Keratinocyte (primary cell): ENCODE measurements at regions not wholly inside any gene's neighbourhood (a gene's known extent, or its start where the extent isn't known, plus 50 kb on each side); places are given as distances from the start of the nearest gene placed in this dataset.

Source experiments
- DNase-seq: peaks from one replicate; pipeline ENCODE4 v3.0.0-alpha.2; 2011; ENCODE audit warnings: low read depth, missing footprints, low spot score
- FAIRE-seq: peaks from 2 replicates; lab custom pipeline; 2011; peaks lifted over from hg19 to GRCh38; lab: Jason Lieb, UNC
- H2AFZ ChIP-seq: 2 replicates; pipeline ENCODE4 v1.6.0; 2012; ENCODE audit warnings: low read length, control low read depth, inconsistent platforms; ENCODE audit not compliant: control insufficient read depth
- H3K27ac ChIP-seq: 2 replicates; pipeline ENCODE4 v1.5.1; 2011; ENCODE audit warnings: low read length; ENCODE audit not compliant: control insufficient read depth, insufficient read depth
- H3K27me3 ChIP-seq: 3 replicates; pipeline ENCODE4 v1.6.0; 2011; ENCODE audit warnings: low read length; ENCODE audit not compliant: control insufficient read depth, insufficient read depth; ENCODE audit errors: extremely low read depth
- H3K36me3 ChIP-seq, 2 experiments: 2 replicates in 1 of 2; 3 replicates in 1 of 2; pipeline ENCODE4 v1.5.1; 2011; ENCODE audit warnings: low read length in 2 of 2, mild to moderate bottlenecking in 1 of 2; ENCODE audit not compliant: control insufficient read depth in 2 of 2, insufficient read depth in 2 of 2; ENCODE audit errors: extremely low read depth in 1 of 2
- H3K4me1 ChIP-seq: 3 replicates; pipeline ENCODE4 v1.5.1; 2011; ENCODE audit warnings: low read length; ENCODE audit not compliant: control insufficient read depth, insufficient read depth; ENCODE audit errors: extremely low read depth
- H3K4me2 ChIP-seq: 3 replicates; pipeline ENCODE4 v1.6.0; 2011; ENCODE audit warnings: low read depth, low read length; ENCODE audit not compliant: control insufficient read depth, insufficient read depth; ENCODE audit errors: extremely low read depth
- H3K4me3 ChIP-seq, 3 experiments: fragments of 200-600 bp in 1 of 3; sonication (generic) in 1 of 3; 2 replicates in 2 of 3; 3 replicates in 1 of 3; pipeline ENCODE4 v1.5.1; 2011 to 2016; ENCODE audit warnings: low read length in 3 of 3, mild to moderate bottlenecking in 3 of 3, control low read depth in 2 of 3, inconsistent platforms in 1 of 3, low read depth in 1 of 3, mixed read lengths in 1 of 3, mixed run types in 1 of 3, moderate library complexity in 1 of 3; ENCODE audit not compliant: control insufficient read depth in 2 of 3, insufficient read depth in 2 of 3; ENCODE audit errors: extremely low read depth in 1 of 3
- H3K79me2 ChIP-seq: 2 replicates; pipeline ENCODE4 v1.6.0; 2012; ENCODE audit warnings: low read length; ENCODE audit not compliant: control insufficient read depth, insufficient read depth
- H3K9ac ChIP-seq: 3 replicates; pipeline ENCODE4 v1.6.0; 2011; ENCODE audit warnings: low read length; ENCODE audit not compliant: control insufficient read depth, insufficient read depth; ENCODE audit errors: extremely low read depth
- H3K9me1 ChIP-seq: 3 replicates; pipeline ENCODE4 v1.6.0; 2011; ENCODE audit warnings: low read length; ENCODE audit not compliant: control insufficient read depth, insufficient read depth; ENCODE audit errors: extremely low read depth
- H3K9me3 ChIP-seq: 2 replicates; pipeline ENCODE4 v1.5.1; 2012; ENCODE audit warnings: low read depth, low read length; ENCODE audit not compliant: control insufficient read depth
- H4K20me1 ChIP-seq: 3 replicates; pipeline ENCODE4 v1.6.0; 2011; ENCODE audit warnings: low read length; ENCODE audit not compliant: control insufficient read depth, insufficient read depth; ENCODE audit errors: extremely low read depth
- CTCF ChIP-seq, 3 experiments: IDR thresholded peaks in 1 of 3; conservative IDR thresholded peaks in 1 of 3; optimal IDR thresholded peaks in 1 of 3; 2 replicates in 2 of 3; 3 replicates in 1 of 3; pipeline versions ENCODE3 to v1.5.1; 2011; ENCODE audit warnings: low read length in 3 of 3, mild to moderate bottlenecking in 3 of 3, moderate library complexity in 2 of 3, control low read depth in 1 of 3, inconsistent platforms in 1 of 3; ENCODE audit not compliant: insufficient read depth in 2 of 3; ENCODE audit errors: extremely low read depth in 1 of 3
- EZH2 ChIP-seq: IDR thresholded peaks from one replicate; pipeline ENCODE4 v1.6.1; 2012; ENCODE audit warnings: inconsistent platforms, mild to moderate bottlenecking, low read length, moderate library complexity
- dilution Hi-C: fragments of 300-500 bp; cut with MboI; formaldehyde crosslinking; loops from one replicate; pipeline ENCODE4 v1.7.0; 2020; ENCODE audit warnings: low sequenced_read_pairs; ENCODE audit not compliant: extremely low pct_ligation_motif_present

GRCh38 chr13:85019121-85019520 lies 780.1 kb downstream of the SLITRK6 start:
- Histone ChIP-seq H3K27me3 (no peaks in the 10 kb centered on the region), H3K27ac (no peak overlapping the region), H3K9me3 (no peaks in the 10 kb centered on the region), H3K79me2 (no peaks in the 10 kb centered on the region), H3K4me3 (no peak overlapping the region), H4K20me1 (no peaks in the 10 kb centered on the region), H2AFZ (no peak overlapping the region), H3K4me2 (no peak overlapping the region), H3K4me1 (no peaks in the 10 kb centered on the region), H3K36me3 (no peaks in the 10 kb centered on the region), H3K9me1 (no peaks in the 10 kb centered on the region), H3K9ac (no peak overlapping the region)
- no peak for DNase-seq
- FAIRE-seq: no peak
- dilution Hi-C loops: no loop called here
- TF ChIP-seq CTCF (optimal IDR thresholded peaks at IDR 0.05 in 1 of 3, IDR thresholded peaks at IDR 0.05 in 1 of 3, conservative IDR thresholded peaks at IDR 0.05 in 1 of 3; ENCODE audit: extremely low read depth in 1 of 3, insufficient read depth in 2 of 3, low read length in 3 of 3) (no peak), EZH2 (no peak)

- Histone ChIP-seq H3K79me2 (no peaks in the 10 kb centered on the region), H3K4me2 (no peak overlapping the region), H3K9me3 (no peaks in the 10 kb centered on the region), H3K4me1 (no peaks in the 10 kb centered on the region), H3K9me1 (no peaks in the 10 kb centered on the region), H4K20me1 (no peaks in the 10 kb centered on the region), H3K27me3 (no peaks in the 10 kb centered on the region), H3K27ac (no peak overlapping the region), H2AFZ (no peak overlapping the region), H3K9ac (no peak overlapping the region), H3K4me3 (no peak overlapping the region), H3K36me3 (no peaks in the 10 kb centered on the region)
- dilution Hi-C loops: no loop called here
- TF ChIP-seq CTCF (optimal IDR thresholded peaks at IDR 0.05 in 1 of 3, IDR thresholded peaks at IDR 0.05 in 1 of 3, conservative IDR thresholded peaks at IDR 0.05 in 1 of 3; ENCODE audit: extremely low read depth in 1 of 3, insufficient read depth in 2 of 3, low read length in 3 of 3) (no peak), EZH2 (no peak)
- FAIRE-seq (no peak), DNase-seq (no peak)
Observed at GRCh38 chr13:85013006-85013405, 786.2 kb downstream of the SLITRK6 start.
